DMS114 treated with DMSO at 0.1 percent for 48 hours (cell line): ENCODE measurements at regions not wholly inside any gene's neighbourhood (a gene's known extent, or its start where the extent isn't known, plus 50 kb on each side); places are given as distances from the start of the nearest gene placed in this dataset.
"Not testable (repeated sequence)": the region's sequence is repeated elsewhere in the genome, so short reads cannot be mapped to it uniquely, and the experiment has no call there.

Experiments used
- DNase-seq: peaks from one replicate; lab custom pipeline; 2025; ENCODE audit not compliant: unreplicated experiment; lab: John Stamatoyannopoulos, UW

GRCh38 chrX:66914080-66914479 is 275.2 kb upstream of the EDA2R start:
- no peak for DNase-seq

- DNase-seq, result no peak
Observed at GRCh38 chrX:66912417-66912816, 273.5 kb upstream of the EDA2R start.

- DNase-seq, result no peak
Observed at GRCh38 chrX:66902081-66902480, 263.2 kb upstream of the EDA2R start.

- DNase-seq, result no peak
Observed at GRCh38 chrX:66900886-66901285, 262.0 kb upstream of the EDA2R start.

GRCh38 chrX:66892004-66892403 is 253.1 kb upstream of the EDA2R start:
- no peak for DNase-seq

- DNase-seq, result no peak
Observed at GRCh38 chrX:66889418-66889817, 250.5 kb upstream of the EDA2R start.

- no peak for DNase-seq
Observed at GRCh38 chrX:66882101-66882500, 243.2 kb upstream of the EDA2R start.

GRCh38 chrX:66876776-66877175 is 237.9 kb upstream of the EDA2R start:
- DNase-seq, result no peak

- no peak for DNase-seq
Observed at GRCh38 chrX:66872771-66873170, 233.9 kb upstream of the EDA2R start.

- DNase-seq, result no peak
Observed at GRCh38 chrX:66863721-66864120, 224.8 kb upstream of the EDA2R start.

- DNase-seq, result no peak
Observed at GRCh38 chrX:66833426-66833825, 194.5 kb upstream of the EDA2R start.

- no peak for DNase-seq
Observed at GRCh38 chrX:66815227-66815626, 176.3 kb upstream of the EDA2R start.

- DNase-seq, result not testable (repeated sequence)
Observed at GRCh38 chrX:66794514-66794913, 155.6 kb upstream of the EDA2R start.

- DNase-seq, result no peak
Observed at GRCh38 chrX:66766318-66766717, 127.4 kb upstream of the EDA2R start.

GRCh38 chrX:66760651-66761050 is 121.8 kb upstream of the EDA2R start:
- DNase-seq, result peak; percentile 2

GRCh38 chrX:66756717-66757116 is 117.8 kb upstream of the EDA2R start:
- DNase-seq, result no peak

- no peak for DNase-seq
Observed at GRCh38 chrX:66751136-66751782, 112.4 kb upstream of the EDA2R start.

- DNase-seq, result not testable (repeated sequence)
Observed at GRCh38 chrX:66744519-66744918, 105.6 kb upstream of the EDA2R start.

GRCh38 chrX:66731398-66731797 is 92.5 kb upstream of the EDA2R start:
- DNase-seq, result peak; percentile 17

GRCh38 chrX:66728818-66729271 is 90.0 kb upstream of the EDA2R start:
- no peak for DNase-seq

GRCh38 chrX:66717926-66718325 is 79.0 kb upstream of the EDA2R start:
- no peak for DNase-seq

- no peak for DNase-seq
Observed at GRCh38 chrX:66698273-66699204, 59.7 kb upstream of the EDA2R start.
